LNCaP clone FGC (cell line): ENCODE measurements at regions not wholly inside any gene's neighbourhood (a gene's known extent, or its start where the extent isn't known, plus 50 kb on each side); places are given as distances from the start of the nearest gene placed in this dataset.

Source experiments
- DNase-seq: peaks from one replicate; pipeline ENCODE4 v3.0.0-alpha.2; 2011; ENCODE audit warnings: low read depth
- H3K4me3 ChIP-seq: 2 replicates; pipeline ENCODE4 v1.5.1; 2011; ENCODE audit warnings: mild to moderate bottlenecking, low read depth, low read length, control low read depth
- TF ChIP-seq, protein P1 (sequence below): IDR thresholded peaks from 2 replicates; pipeline ENCODE4 v1.5.1; 2012; ENCODE audit warnings: mild to moderate bottlenecking; ENCODE audit not compliant: control insufficient read depth, insufficient read depth; ENCODE audit errors: extremely low read depth

DNA sequence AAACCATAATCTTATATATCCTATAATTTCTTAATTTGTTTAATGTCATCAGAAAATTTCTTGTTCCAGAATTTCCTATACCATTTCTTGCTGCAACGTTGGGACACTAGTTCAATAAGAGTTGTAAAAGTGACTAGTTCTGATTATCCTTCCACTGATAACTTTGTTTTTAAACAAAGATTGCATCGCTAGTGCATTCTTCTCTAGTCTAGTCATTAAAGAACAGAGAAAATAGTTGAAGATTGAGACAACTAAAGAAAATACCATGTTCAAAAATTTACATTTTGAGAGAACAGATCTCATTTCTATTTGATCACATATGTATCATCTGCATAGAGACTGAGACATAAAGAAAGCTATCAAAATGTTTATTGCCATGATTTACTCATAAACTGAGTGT, 1888.2 kb downstream of the EFNA5 start:
- TF ChIP-seq, protein P1, sequence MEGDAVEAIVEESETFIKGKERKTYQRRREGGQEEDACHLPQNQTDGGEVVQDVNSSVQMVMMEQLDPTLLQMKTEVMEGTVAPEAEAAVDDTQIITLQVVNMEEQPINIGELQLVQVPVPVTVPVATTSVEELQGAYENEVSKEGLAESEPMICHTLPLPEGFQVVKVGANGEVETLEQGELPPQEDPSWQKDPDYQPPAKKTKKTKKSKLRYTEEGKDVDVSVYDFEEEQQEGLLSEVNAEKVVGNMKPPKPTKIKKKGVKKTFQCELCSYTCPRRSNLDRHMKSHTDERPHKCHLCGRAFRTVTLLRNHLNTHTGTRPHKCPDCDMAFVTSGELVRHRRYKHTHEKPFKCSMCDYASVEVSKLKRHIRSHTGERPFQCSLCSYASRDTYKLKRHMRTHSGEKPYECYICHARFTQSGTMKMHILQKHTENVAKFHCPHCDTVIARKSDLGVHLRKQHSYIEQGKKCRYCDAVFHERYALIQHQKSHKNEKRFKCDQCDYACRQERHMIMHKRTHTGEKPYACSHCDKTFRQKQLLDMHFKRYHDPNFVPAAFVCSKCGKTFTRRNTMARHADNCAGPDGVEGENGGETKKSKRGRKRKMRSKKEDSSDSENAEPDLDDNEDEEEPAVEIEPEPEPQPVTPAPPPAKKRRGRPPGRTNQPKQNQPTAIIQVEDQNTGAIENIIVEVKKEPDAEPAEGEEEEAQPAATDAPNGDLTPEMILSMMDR, result no peak
- DNase-seq, result no peak
- no peak overlapping the region for H3K4me3 ChIP-seq

DNA sequence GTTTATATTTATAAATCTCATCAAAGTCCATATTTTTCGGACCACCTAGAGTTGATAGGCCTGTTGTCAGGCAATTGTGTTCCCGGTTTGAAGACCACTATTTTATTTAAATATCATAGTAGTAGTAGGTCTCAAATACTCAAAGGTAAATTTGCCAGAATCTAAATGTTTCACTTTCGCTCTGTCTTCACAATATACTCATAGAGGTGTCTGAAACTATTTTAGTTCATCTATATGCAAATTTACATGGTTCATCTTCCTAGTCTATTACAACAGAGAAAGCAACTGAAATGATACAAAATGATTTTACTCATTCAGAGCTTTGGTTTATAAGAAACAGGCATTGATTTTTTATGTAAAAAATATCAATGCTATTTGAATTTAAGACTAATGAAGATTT, 1897.5 kb downstream of the EFNA5 start:
- TF ChIP-seq, protein P1, result no peak
- H3K4me3 ChIP-seq, result no peak overlapping the region
- no peak for DNase-seq

DNA sequence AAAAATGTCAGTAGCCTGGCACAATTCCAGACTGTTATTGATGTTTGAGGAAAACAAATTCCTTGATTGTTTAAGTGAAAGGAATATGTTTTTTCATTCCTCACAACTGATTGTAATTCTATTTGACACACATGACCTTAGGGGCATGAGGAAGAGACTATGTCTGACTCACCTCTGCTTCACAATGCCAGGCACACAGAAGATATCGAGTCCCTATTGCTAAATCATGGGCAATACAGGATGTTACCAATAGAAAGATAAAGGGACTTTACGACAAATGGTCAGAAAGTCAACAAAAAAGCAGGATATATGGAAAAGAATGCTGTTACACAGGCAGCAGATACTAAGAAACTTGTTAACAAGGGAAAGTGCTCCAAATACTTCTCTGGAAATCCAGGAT, 1903.5 kb downstream of the EFNA5 start:
- TF ChIP-seq, protein P1, result no peak
- no peak for DNase-seq
- no peak overlapping the region for H3K4me3 ChIP-seq

DNA sequence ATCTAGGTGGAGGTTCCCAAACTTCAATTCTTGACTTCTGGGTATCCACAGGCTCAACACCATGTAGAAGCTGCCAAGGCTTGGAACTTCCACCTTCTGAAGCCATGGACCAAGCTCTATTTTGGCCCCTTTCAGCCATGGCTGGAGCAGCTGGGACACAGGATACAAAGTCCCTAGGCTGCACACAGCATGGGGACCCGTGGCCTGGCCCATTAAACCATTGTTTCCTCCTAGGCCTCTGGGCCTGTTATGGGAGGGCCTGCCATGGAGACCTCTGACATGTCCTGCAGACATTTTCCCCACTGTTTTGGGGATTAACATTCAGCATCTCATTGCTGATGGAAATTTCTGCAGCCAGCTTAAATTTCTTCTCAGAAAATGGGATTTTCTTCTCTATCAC, 1908.0 kb downstream of the EFNA5 start:
- H3K4me3 ChIP-seq, result no peak overlapping the region
- TF ChIP-seq, protein P1, result no peak
- no peak for DNase-seq

DNA sequence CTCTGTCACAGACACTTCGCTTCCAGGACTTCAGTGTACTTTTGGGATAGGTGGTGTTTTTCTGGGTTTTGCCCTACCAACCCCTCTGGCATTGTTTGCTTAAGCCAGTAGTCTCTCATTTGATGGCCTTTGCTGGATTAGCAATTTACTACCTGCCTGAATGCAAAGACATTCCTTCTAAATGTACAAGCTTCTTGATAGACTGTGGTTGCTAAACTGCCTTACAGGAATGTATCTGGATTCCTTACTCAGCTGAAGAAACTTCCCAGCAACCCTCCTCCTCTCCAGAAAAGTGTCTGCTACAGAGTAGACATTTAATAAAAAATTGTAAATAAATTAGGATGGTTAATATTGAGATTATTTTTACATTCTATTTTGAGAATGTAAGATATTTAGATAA, 1916.7 kb downstream of the EFNA5 start:
- TF ChIP-seq, protein P1, result no peak
- H3K4me3 ChIP-seq, result no peak overlapping the region
- no peak for DNase-seq

DNA sequence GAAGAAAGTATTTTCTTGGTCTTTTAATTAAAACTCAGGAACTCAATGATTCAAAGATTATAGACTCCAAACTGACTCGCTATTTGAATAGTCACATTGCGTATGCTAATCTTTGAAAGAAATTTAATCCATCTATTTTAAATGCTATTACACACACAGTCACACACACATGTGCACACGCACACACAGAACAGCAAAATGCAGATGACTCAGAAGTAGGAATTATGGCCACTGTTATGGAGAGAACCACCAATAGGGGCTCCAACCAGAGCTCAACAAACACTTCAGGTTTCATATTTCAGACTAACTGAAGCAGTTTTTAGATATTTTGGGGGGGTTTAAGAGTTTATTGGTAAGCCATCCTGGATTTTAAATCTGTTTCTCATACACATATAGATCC, 1917.9 kb downstream of the EFNA5 start:
- no peak overlapping the region for H3K4me3 ChIP-seq
- TF ChIP-seq, protein P1, result no peak
- no peak for DNase-seq

DNA sequence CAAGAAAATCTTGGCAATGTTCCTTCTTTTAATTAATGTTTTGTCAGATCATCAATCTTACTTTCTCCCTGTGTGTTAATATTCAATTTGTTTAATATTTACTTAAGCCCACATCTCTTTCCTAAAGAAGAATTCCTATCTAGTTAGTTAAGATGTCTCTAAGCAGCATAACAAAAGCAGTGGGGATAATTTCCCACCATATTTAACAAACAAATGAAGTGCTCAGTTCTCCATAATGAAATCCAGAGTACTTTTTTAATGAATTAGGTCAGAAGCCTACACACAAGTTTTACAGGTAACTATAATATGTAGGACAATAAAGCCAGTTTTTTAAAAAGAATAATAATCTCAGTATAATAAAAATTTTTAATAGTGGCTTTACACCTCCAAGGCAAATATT, 1918.8 kb downstream of the EFNA5 start:
- no peak for DNase-seq
- H3K4me3 ChIP-seq, result no peak overlapping the region
- TF ChIP-seq, protein P1, result no peak
